Peyer's patch (tissue), 4 donors: ENCODE measurements at regions not wholly inside any gene's neighbourhood (a gene's known extent, or its start where the extent isn't known, plus 50 kb on each side); places are given as distances from the start of the nearest gene placed in this dataset.

ENCODE experiments used
- DNase-seq, 3 donors: peaks; one replicate each; pipeline ENCODE4 v3.0.0-alpha.2; 2017 to 2019
- H3K27ac ChIP-seq, 4 donors: fragments of 200-600 bp; sonication (generic); one replicate each; pipeline ENCODE4 v1.5.1; 2016 to 2019
- H3K27me3 ChIP-seq, 2 donors: fragments of 200-600 bp; sonication (generic); one replicate each; pipeline ENCODE4 v1.5.1; 2019
- H3K36me3 ChIP-seq, 3 donors: fragments of 200-600 bp; sonication (generic); one replicate each; pipeline ENCODE4 v1.5.1; 2016 to 2019
- H3K4me1 ChIP-seq, 4 donors: fragments of 200-600 bp; sonication (generic); one replicate each; pipeline ENCODE4 v1.5.1; 2016 to 2019
- H3K4me3 ChIP-seq, 4 donors: fragments of 200-600 bp; sonication (generic); 1 replicate in 3 of 4; 2 replicates in 1 of 4; pipeline ENCODE4 v1.5.1; 2016 to 2019; ENCODE audit warnings: mild to moderate bottlenecking in 1 of 4
- H3K9me3 ChIP-seq, 4 donors: fragments of 200-600 bp; sonication (generic); one replicate each; pipeline ENCODE4 v1.5.1; 2016 to 2019; ENCODE audit warnings: mild to moderate bottlenecking in 1 of 4
- POLR2A ChIP-seq, 2 donors: fragments of 450-650 bp; IDR thresholded peaks; one replicate each; pipeline ENCODE4 v1.5.1; 2017; ENCODE audit warnings: antibody characterized with exemption in 2 of 2, mild to moderate bottlenecking in 2 of 2, moderate library complexity in 2 of 2
- TF ChIP-seq, protein P1 (sequence below), 6 experiments: fragments of 450-650 bp in 4 of 6; fragments of 200-600 bp in 2 of 6; sonication (generic) in 1 of 6; IDR thresholded peaks; one replicate each; pipeline ENCODE4 v1.5.1; 2017 to 2019; ENCODE audit warnings: antibody characterized with exemption in 6 of 6, mild to moderate bottlenecking in 3 of 6, moderate library complexity in 1 of 6

GRCh38 chr6:25036461-25036860 is 100.7 kb upstream of the RIPOR2 start:
- Histone ChIP-seq H3K9me3 (no peaks in the 10 kb centered on the region), H3K27ac (peak overlapping the region in 3 of 4 donors; percentile 58 to 68 (median 58)), H3K4me1 (peaks cover 0 to 3% (median 0%) of the 10 kb centered on the region in 4 donors), H3K4me3 (no peak overlapping the region), H3K36me3 (no peaks in the 10 kb centered on the region), H3K27me3 (no peaks in the 10 kb centered on the region)
- DNase-seq: no peak
- TF ChIP-seq POLR2A (IDR thresholded peaks at IDR 0.05): no peak
- TF ChIP-seq, protein P1, sequence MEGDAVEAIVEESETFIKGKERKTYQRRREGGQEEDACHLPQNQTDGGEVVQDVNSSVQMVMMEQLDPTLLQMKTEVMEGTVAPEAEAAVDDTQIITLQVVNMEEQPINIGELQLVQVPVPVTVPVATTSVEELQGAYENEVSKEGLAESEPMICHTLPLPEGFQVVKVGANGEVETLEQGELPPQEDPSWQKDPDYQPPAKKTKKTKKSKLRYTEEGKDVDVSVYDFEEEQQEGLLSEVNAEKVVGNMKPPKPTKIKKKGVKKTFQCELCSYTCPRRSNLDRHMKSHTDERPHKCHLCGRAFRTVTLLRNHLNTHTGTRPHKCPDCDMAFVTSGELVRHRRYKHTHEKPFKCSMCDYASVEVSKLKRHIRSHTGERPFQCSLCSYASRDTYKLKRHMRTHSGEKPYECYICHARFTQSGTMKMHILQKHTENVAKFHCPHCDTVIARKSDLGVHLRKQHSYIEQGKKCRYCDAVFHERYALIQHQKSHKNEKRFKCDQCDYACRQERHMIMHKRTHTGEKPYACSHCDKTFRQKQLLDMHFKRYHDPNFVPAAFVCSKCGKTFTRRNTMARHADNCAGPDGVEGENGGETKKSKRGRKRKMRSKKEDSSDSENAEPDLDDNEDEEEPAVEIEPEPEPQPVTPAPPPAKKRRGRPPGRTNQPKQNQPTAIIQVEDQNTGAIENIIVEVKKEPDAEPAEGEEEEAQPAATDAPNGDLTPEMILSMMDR (IDR thresholded peaks at IDR 0.05): no peak

- no peaks in the 10 kb centered on the region for H3K36me3 ChIP-seq
- no peaks in the 10 kb centered on the region for H3K9me3 ChIP-seq
- TF ChIP-seq, protein P1 (IDR thresholded peaks at IDR 0.05): no peak
- TF ChIP-seq POLR2A (IDR thresholded peaks at IDR 0.05): no peak
- DNase-seq: no peak
- peaks cover 0 to 9% (median 0%) of the 10 kb centered on the region in 4 donors for H3K4me1 ChIP-seq
- H3K27me3 ChIP-seq: no peaks in the 10 kb centered on the region
- H3K27ac ChIP-seq: peak overlapping the region in 2 of 4 donors; percentile 11 to 75
- no peak overlapping the region for H3K4me3 ChIP-seq
Observed at GRCh38 chr6:25038300-25038699, 102.5 kb upstream of the RIPOR2 start.

GRCh38 chr6:25038999-25039398 is 103.2 kb upstream of the RIPOR2 start:
- DNase-seq: no peak
- Histone ChIP-seq H3K27me3 (no peaks in the 10 kb centered on the region), H3K4me3 (no peak overlapping the region), H3K36me3 (no peaks in the 10 kb centered on the region), H3K27ac (peak overlapping the region in 2 of 4 donors; percentile 11 to 75), H3K9me3 (no peaks in the 10 kb centered on the region), H3K4me1 (peaks cover 0 to 9% (median 0%) of the 10 kb centered on the region in 4 donors)
- TF ChIP-seq, protein P1 (IDR thresholded peaks at IDR 0.05): no peak
- TF ChIP-seq POLR2A (IDR thresholded peaks at IDR 0.05): no peak

GRCh38 chr6:25041485-25042035 is 105.8 kb upstream of the RIPOR2 start:
- H3K27ac ChIP-seq: peak overlapping the region; percentile 49 to 77 (median 66)
- no peak for DNase-seq
- no peaks in the 10 kb centered on the region for H3K36me3 ChIP-seq
- no peaks in the 10 kb centered on the region for H3K9me3 ChIP-seq
- H3K4me1 ChIP-seq: peaks cover 0 to 9% (median 0%) of the 10 kb centered on the region in 4 donors
- peak overlapping the region; percentile 19 to 41 (median 32) for H3K4me3 ChIP-seq
- no peaks in the 10 kb centered on the region for H3K27me3 ChIP-seq
- TF ChIP-seq, protein P1 (IDR thresholded peaks at IDR 0.05): no peak
- no peak for TF ChIP-seq POLR2A (IDR thresholded peaks at IDR 0.05)

- H3K9me3 ChIP-seq: no peaks in the 10 kb centered on the region
- peak overlapping the region; percentile 19 to 41 (median 31) for H3K4me3 ChIP-seq
- H3K27ac ChIP-seq: peak overlapping the region; percentile 49 to 75 (median 63)
- peaks cover 0 to 9% (median 0%) of the 10 kb centered on the region in 4 donors for H3K4me1 ChIP-seq
- TF ChIP-seq, protein P1 (IDR thresholded peaks at IDR 0.05): no peak
- TF ChIP-seq POLR2A (IDR thresholded peaks at IDR 0.05): no peak
- H3K27me3 ChIP-seq: no peaks in the 10 kb centered on the region
- peak in 2 of 3 donors; percentile 76 to 79 for DNase-seq
- H3K36me3 ChIP-seq: no peaks in the 10 kb centered on the region
Observed at GRCh38 chr6:25042036-25042521, 106.3 kb upstream of the RIPOR2 start.
